Fibroblast of lung (primary cell): ENCODE measurements at regions not wholly inside any gene's neighbourhood (a gene's known extent, or its start where the extent isn't known, plus 50 kb on each side); places are given as distances from the start of the nearest gene placed in this dataset.

ENCODE experiments used
- DNase-seq, 2 donors: peaks; one replicate each; pipeline versions ENCODE4 v3.0.0 to v3.0.0-alpha.2; 2010; ENCODE audit warnings: low read depth in 2 of 2
- H2AFZ ChIP-seq: 2 replicates; pipeline ENCODE4 v1.5.1; 2012; ENCODE audit warnings: low read length, control low read depth, inconsistent platforms
- H3K27ac ChIP-seq: 2 replicates; pipeline ENCODE4 v1.5.1; 2011; ENCODE audit warnings: low read length, control low read depth; ENCODE audit not compliant: insufficient read depth
- H3K27me3 ChIP-seq: 2 replicates; pipeline ENCODE4 v1.5.1; 2011; ENCODE audit warnings: mild to moderate bottlenecking, low read length; ENCODE audit not compliant: control insufficient read depth, insufficient read depth
- H3K36me3 ChIP-seq: 2 replicates; pipeline ENCODE4 v1.5.1; 2011; ENCODE audit warnings: low read length; ENCODE audit not compliant: control insufficient read depth, insufficient read depth
- H3K4me1 ChIP-seq: 2 replicates; pipeline ENCODE4 v1.5.1; 2011; ENCODE audit warnings: low read length; ENCODE audit not compliant: control insufficient read depth, insufficient read depth; ENCODE audit errors: extremely low read depth
- H3K4me2 ChIP-seq: 2 replicates; pipeline ENCODE4 v1.5.1; 2011; ENCODE audit warnings: low read length, control low read depth; ENCODE audit not compliant: insufficient read depth; ENCODE audit errors: extremely low read depth
- H3K4me3 ChIP-seq, 4 experiments: fragments of 200-600 bp in 1 of 4; sonication (generic) in 1 of 4; replicated peaks in 1 of 4; 2 replicates each; pipeline ENCODE4 v1.5.1; 2011 to 2016; ENCODE audit warnings: low read length in 4 of 4, low read depth in 3 of 4, mild to moderate bottlenecking in 3 of 4, control low read depth in 2 of 4, inconsistent platforms in 1 of 4, mixed read lengths in 1 of 4; ENCODE audit not compliant: insufficient read depth in 1 of 4; ENCODE audit errors: control extremely low read depth in 1 of 4
- H3K79me2 ChIP-seq: 2 replicates; pipeline ENCODE4 v1.5.1; 2012; ENCODE audit warnings: mild to moderate bottlenecking, low read length, inconsistent platforms; ENCODE audit not compliant: control insufficient read depth, insufficient read depth
- H3K9ac ChIP-seq: 2 replicates; pipeline ENCODE4 v1.5.1; 2011; ENCODE audit warnings: mild to moderate bottlenecking, low read length, control low read depth; ENCODE audit not compliant: insufficient read depth
- H3K9me3 ChIP-seq: 2 replicates; pipeline ENCODE4 v1.5.1; 2012; ENCODE audit warnings: low read depth, low read length; ENCODE audit not compliant: control insufficient read depth, insufficient read depth
- H4K20me1 ChIP-seq: 2 replicates; pipeline ENCODE4 v1.5.1; 2011; ENCODE audit warnings: low read length; ENCODE audit not compliant: control insufficient read depth, insufficient read depth; ENCODE audit errors: extremely low read depth
- EZH2 ChIP-seq: IDR thresholded peaks from 2 replicates; pipeline ENCODE4 v1.5.1; 2012; ENCODE audit warnings: low read length, control low read depth, mild to moderate bottlenecking; ENCODE audit errors: missing control alignments
- TF ChIP-seq, protein P1 (sequence below), 2 donors: IDR thresholded peaks in 1 of 2; conservative IDR thresholded peaks in 1 of 2; 1 replicate in 1 of 2; 2 replicates in 1 of 2; pipeline ENCODE4 v1.5.1; 2011 to 2012; ENCODE audit warnings: low read length in 2 of 2, control low read depth in 1 of 2, inconsistent platforms in 1 of 2, low read depth in 1 of 2, mild to moderate bottlenecking in 1 of 2

DNA sequence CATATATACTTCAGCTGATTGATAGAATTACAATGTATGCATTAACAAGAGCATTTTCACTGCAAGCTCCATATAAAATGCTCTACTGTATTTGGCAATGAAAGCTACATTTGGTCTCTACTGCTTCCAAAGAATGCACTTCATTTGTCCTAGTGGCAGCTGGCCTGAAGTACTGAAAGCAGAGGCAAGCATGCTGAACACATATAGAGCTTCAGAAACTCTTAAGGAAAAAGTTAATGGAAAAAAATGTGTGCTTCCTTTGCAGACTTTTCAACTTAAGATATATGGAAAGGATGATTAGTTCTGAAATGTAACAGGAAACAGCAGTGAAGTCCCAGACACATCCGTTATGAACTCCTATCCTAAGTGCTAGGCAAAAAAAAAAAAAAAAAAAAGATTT lies 537.1 kb upstream of the POM121L12 start:
- Histone ChIP-seq H3K4me1 (no peaks in the 10 kb centered on the region), H3K79me2 (no peaks in the 10 kb centered on the region), H3K4me3 (no peak overlapping the region), H3K9ac (no peak overlapping the region), H2AFZ (no peak overlapping the region), H3K36me3 (no peaks in the 10 kb centered on the region), H4K20me1 (no peaks in the 10 kb centered on the region), H3K4me2 (no peak overlapping the region), H3K27me3 (no peaks in the 10 kb centered on the region), H3K27ac (no peak overlapping the region), H3K9me3 (no peaks in the 10 kb centered on the region)
- DNase-seq = no peak
- no peak for TF ChIP-seq EZH2
- TF ChIP-seq, protein P1, sequence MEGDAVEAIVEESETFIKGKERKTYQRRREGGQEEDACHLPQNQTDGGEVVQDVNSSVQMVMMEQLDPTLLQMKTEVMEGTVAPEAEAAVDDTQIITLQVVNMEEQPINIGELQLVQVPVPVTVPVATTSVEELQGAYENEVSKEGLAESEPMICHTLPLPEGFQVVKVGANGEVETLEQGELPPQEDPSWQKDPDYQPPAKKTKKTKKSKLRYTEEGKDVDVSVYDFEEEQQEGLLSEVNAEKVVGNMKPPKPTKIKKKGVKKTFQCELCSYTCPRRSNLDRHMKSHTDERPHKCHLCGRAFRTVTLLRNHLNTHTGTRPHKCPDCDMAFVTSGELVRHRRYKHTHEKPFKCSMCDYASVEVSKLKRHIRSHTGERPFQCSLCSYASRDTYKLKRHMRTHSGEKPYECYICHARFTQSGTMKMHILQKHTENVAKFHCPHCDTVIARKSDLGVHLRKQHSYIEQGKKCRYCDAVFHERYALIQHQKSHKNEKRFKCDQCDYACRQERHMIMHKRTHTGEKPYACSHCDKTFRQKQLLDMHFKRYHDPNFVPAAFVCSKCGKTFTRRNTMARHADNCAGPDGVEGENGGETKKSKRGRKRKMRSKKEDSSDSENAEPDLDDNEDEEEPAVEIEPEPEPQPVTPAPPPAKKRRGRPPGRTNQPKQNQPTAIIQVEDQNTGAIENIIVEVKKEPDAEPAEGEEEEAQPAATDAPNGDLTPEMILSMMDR (conservative IDR thresholded peaks at IDR 0.05 in 1 of 2, IDR thresholded peaks at IDR 0.05 in 1 of 2; ENCODE audit: low read depth in 1 of 2, low read length in 2 of 2) = no peak

DNA sequence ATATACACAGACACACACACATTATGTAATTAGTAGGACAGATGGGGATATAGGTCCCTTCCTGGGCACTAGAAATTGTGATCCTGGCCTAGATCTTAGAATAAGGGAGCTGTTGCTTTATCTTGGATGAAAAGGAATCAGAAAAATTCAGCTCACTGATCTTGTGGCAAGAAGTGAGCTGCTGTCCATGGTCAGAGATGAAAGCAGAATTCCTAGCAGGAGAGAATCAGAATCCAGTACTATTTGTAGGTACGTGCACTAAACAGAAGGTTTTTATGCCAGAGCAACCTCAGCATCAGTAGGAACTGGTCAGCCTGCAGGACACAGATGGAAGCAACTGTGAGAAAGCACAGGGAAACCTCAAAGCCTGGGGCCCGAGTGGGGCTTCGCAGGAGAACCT lies 549.2 kb upstream of the POM121L12 start:
- H3K4me3 ChIP-seq = no peak overlapping the region
- no peaks in the 10 kb centered on the region for H3K27me3 ChIP-seq
- no peaks in the 10 kb centered on the region for H3K36me3 ChIP-seq
- no peak for TF ChIP-seq EZH2
- TF ChIP-seq, protein P1 (conservative IDR thresholded peaks at IDR 0.05 in 1 of 2, IDR thresholded peaks at IDR 0.05 in 1 of 2; ENCODE audit: low read depth in 1 of 2, low read length in 2 of 2) = no peak
- H3K79me2 ChIP-seq = no peaks in the 10 kb centered on the region
- H3K9ac ChIP-seq = no peak overlapping the region
- no peak for DNase-seq
- H2AFZ ChIP-seq = no peak overlapping the region
- no peak overlapping the region for H3K27ac ChIP-seq
- H3K4me2 ChIP-seq = no peak overlapping the region
- H4K20me1 ChIP-seq = no peaks in the 10 kb centered on the region
- no peaks in the 10 kb centered on the region for H3K4me1 ChIP-seq
- H3K9me3 ChIP-seq = no peaks in the 10 kb centered on the region

DNA sequence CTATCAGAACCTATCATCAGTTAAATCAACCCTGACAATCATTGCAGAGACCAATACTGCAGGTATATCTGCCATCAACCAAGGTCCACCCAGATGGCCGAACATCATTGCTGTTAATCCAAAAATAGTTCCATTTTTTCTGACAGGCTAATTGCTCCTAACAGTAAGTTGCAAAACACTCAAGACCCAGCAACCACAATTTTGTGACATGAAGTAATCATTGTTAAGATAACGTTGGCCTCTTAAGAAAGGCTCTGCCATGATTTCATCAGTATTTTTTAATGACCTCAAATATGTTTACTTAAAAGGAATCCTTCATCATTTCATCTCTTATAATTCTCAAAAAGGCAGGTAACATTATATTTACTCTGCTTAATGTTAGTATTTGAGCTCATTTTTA lies 553.4 kb upstream of the POM121L12 start:
- DNase-seq = peak in 1 of 2 donors; percentile 14
- Histone ChIP-seq H2AFZ (no peak overlapping the region), H3K27ac (no peak overlapping the region), H4K20me1 (no peaks in the 10 kb centered on the region), H3K4me2 (no peak overlapping the region), H3K79me2 (no peaks in the 10 kb centered on the region), H3K4me1 (no peaks in the 10 kb centered on the region), H3K4me3 (no peak overlapping the region), H3K9me3 (no peaks in the 10 kb centered on the region), H3K27me3 (no peaks in the 10 kb centered on the region), H3K9ac (no peak overlapping the region), H3K36me3 (no peaks in the 10 kb centered on the region)
- no peak for TF ChIP-seq EZH2
- TF ChIP-seq, protein P1 (conservative IDR thresholded peaks at IDR 0.05 in 1 of 2, IDR thresholded peaks at IDR 0.05 in 1 of 2; ENCODE audit: low read depth in 1 of 2, low read length in 2 of 2) = no peak
